MM.1S (cell line): ENCODE measurements at regions not wholly inside any gene's neighbourhood (a gene's known extent, or its start where the extent isn't known, plus 50 kb on each side); places are given as distances from the start of the nearest gene placed in this dataset.

ENCODE experiments used
- DNase-seq: peaks from one replicate; pipeline ENCODE4 v3.0.0-alpha.2; 2015
- H2AFZ ChIP-seq: fragments of 300-600 bp; sonication (generic); 2 replicates; pipeline ENCODE4 v1.6.0; 2016; ENCODE audit warnings: antibody characterized with exemption, low read length
- H3F3A ChIP-seq: fragments of 300-600 bp; sonication (generic); 2 replicates; pipeline ENCODE4 v1.6.1; 2016; ENCODE audit warnings: mild to moderate bottlenecking, antibody characterized with exemption, low read length, moderate library complexity, mixed read lengths; ENCODE audit not compliant: insufficient read depth
- H3K27ac ChIP-seq: fragments of 300-600 bp; sonication (generic); 2 replicates; pipeline ENCODE4 v1.5.1; 2016; ENCODE audit warnings: mild to moderate bottlenecking, low read length
- H3K27me3 ChIP-seq: fragments of 300-600 bp; sonication (generic); replicated peaks from 2 replicates; pipeline ENCODE4 v1.6.0; 2016; ENCODE audit warnings: low read length; ENCODE audit not compliant: insufficient read depth
- H3K36me3 ChIP-seq: fragments of 300-600 bp; sonication (generic); replicated peaks from 2 replicates; pipeline ENCODE4 v1.6.1; 2016; ENCODE audit warnings: mild to moderate bottlenecking, low read length, mixed read lengths; ENCODE audit not compliant: insufficient read depth
- H3K4me1 ChIP-seq: fragments of 300-600 bp; sonication (generic); 2 replicates; pipeline ENCODE4 v1.6.1; 2016; ENCODE audit warnings: low read length, mixed read lengths
- H3K4me2 ChIP-seq: fragments of 300-600 bp; sonication (generic); 2 replicates; pipeline ENCODE4 v1.6.0; 2016; ENCODE audit warnings: low read depth, low read length
- H3K4me3 ChIP-seq: fragments of 300-600 bp; sonication (generic); 2 replicates; pipeline ENCODE4 v1.5.1; 2016; ENCODE audit warnings: low read length, mixed read lengths
- H3K79me2 ChIP-seq: fragments of 300-600 bp; sonication (generic); 2 replicates; pipeline ENCODE4 v1.6.1; 2016; ENCODE audit warnings: mixed run types, low read length, mixed read lengths
- H3K9ac ChIP-seq: fragments of 300-600 bp; sonication (generic); 2 replicates; pipeline ENCODE4 v1.6.1; 2016; ENCODE audit warnings: low read length, mixed read lengths
- H3K9me2 ChIP-seq: fragments of 300-600 bp; sonication (generic); replicated peaks from 2 replicates; pipeline ENCODE4 v1.6.1; 2016; ENCODE audit warnings: mild to moderate bottlenecking, low read length, mixed read lengths; ENCODE audit not compliant: insufficient read depth
- H3K9me3 ChIP-seq: fragments of 300-600 bp; sonication (generic); replicated peaks from 2 replicates; pipeline ENCODE4 v1.6.1; 2016; ENCODE audit warnings: mild to moderate bottlenecking, low read length, mixed read lengths; ENCODE audit not compliant: insufficient read depth
- H4K20me1 ChIP-seq: fragments of 300-600 bp; sonication (generic); 2 replicates; pipeline ENCODE4 v1.6.1; 2016; ENCODE audit warnings: mild to moderate bottlenecking, low read length, moderate library complexity, mixed read lengths; ENCODE audit not compliant: insufficient read depth
- EZH2 ChIP-seq: fragments of 300-600 bp; sonication (generic); optimal IDR thresholded peaks from 2 replicates; pipeline ENCODE3; 2017; ENCODE audit warnings: low read depth, mild to moderate bottlenecking, antibody characterized with exemption, low read length, mixed read lengths
- EZH2phosphoT487 ChIP-seq: fragments of 300-600 bp; sonication (generic); IDR thresholded peaks from 2 replicates; pipeline ENCODE4 v1.6.1; 2018; ENCODE audit warnings: antibody characterized with exemption, low read length
- TF ChIP-seq, protein P1 (sequence below): fragments of 300-600 bp; sonication (generic); IDR thresholded peaks from 2 replicates; pipeline ENCODE4 v1.5.1; 2016; ENCODE audit warnings: antibody characterized with exemption, low read length, mixed read lengths

DNA sequence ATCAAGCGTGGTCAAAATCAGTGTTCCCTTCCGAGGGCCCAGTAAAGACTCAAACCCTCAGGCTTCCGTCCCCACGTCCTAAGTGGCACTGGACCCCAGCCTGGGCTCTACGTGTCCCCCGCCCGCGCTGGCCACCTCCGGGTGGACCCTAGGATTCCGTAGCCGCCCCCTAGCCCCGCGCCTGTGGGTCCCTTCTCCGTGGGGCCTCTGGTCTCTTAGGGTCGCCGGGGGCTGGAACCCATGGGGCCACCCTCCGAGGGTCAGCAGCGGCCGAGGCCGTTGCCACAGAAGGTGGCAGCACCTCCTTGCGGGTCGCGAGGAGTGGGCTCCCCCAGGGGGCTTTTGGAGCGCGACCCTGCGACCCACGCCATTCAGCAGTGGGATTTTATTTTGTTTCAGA lies 170.5 kb upstream of the EEPD1 start:
- DNase-seq = no peak
- Histone ChIP-seq H3K9ac (no peak overlapping the region), H2AFZ (no peak overlapping the region), H3K4me2 (no peak overlapping the region), H3K4me1 (no peaks in the 10 kb centered on the region), H3K9me2 (no peaks in the 10 kb centered on the region), H3K27ac (no peak overlapping the region), H3K4me3 (no peak overlapping the region), H3K79me2 (no peaks in the 10 kb centered on the region), H3F3A (no peaks in the 10 kb centered on the region), H3K9me3 (no peaks in the 10 kb centered on the region), H3K27me3 (no peaks in the 10 kb centered on the region), H3K36me3 (no peaks in the 10 kb centered on the region), H4K20me1 (no peaks in the 10 kb centered on the region)
- TF ChIP-seq, protein P1, sequence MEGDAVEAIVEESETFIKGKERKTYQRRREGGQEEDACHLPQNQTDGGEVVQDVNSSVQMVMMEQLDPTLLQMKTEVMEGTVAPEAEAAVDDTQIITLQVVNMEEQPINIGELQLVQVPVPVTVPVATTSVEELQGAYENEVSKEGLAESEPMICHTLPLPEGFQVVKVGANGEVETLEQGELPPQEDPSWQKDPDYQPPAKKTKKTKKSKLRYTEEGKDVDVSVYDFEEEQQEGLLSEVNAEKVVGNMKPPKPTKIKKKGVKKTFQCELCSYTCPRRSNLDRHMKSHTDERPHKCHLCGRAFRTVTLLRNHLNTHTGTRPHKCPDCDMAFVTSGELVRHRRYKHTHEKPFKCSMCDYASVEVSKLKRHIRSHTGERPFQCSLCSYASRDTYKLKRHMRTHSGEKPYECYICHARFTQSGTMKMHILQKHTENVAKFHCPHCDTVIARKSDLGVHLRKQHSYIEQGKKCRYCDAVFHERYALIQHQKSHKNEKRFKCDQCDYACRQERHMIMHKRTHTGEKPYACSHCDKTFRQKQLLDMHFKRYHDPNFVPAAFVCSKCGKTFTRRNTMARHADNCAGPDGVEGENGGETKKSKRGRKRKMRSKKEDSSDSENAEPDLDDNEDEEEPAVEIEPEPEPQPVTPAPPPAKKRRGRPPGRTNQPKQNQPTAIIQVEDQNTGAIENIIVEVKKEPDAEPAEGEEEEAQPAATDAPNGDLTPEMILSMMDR = no peak
- TF ChIP-seq EZH2 = no peak
- no peak for TF ChIP-seq EZH2phosphoT487

GRCh38 chr7:35983626-35984025 lies 169.4 kb upstream of the EEPD1 start:
- Histone ChIP-seq H3K27me3 (no peaks in the 10 kb centered on the region), H4K20me1 (no peaks in the 10 kb centered on the region), H3K9ac (no peak overlapping the region), H3K79me2 (no peaks in the 10 kb centered on the region), H2AFZ (no peak overlapping the region), H3K4me3 (no peak overlapping the region), H3K9me2 (no peaks in the 10 kb centered on the region), H3F3A (no peaks in the 10 kb centered on the region), H3K27ac (no peak overlapping the region), H3K4me1 (no peaks in the 10 kb centered on the region), H3K4me2 (no peak overlapping the region), H3K36me3 (no peaks in the 10 kb centered on the region), H3K9me3 (no peaks in the 10 kb centered on the region)
- DNase-seq = no peak
- no peak for TF ChIP-seq EZH2phosphoT487
- TF ChIP-seq, protein P1 = no peak
- TF ChIP-seq EZH2 = no peak

- H3K79me2 ChIP-seq = no peaks in the 10 kb centered on the region
- no peaks in the 10 kb centered on the region for H3K9me3 ChIP-seq
- H3K27ac ChIP-seq = no peak overlapping the region
- no peaks in the 10 kb centered on the region for H3K36me3 ChIP-seq
- no peak for TF ChIP-seq EZH2phosphoT487
- TF ChIP-seq, protein P1 = peak; percentile 81
- TF ChIP-seq EZH2 = no peak
- no peak overlapping the region for H3K4me3 ChIP-seq
- no peaks in the 10 kb centered on the region for H3K27me3 ChIP-seq
- no peak overlapping the region for H3K9ac ChIP-seq
- DNase-seq = peak; percentile 71
- H3F3A ChIP-seq = no peaks in the 10 kb centered on the region
- no peaks in the 10 kb centered on the region for H3K9me2 ChIP-seq
- H3K4me1 ChIP-seq = no peaks in the 10 kb centered on the region
- no peak overlapping the region for H2AFZ ChIP-seq
- no peaks in the 10 kb centered on the region for H4K20me1 ChIP-seq
- no peak overlapping the region for H3K4me2 ChIP-seq
Observed at GRCh38 chr7:35985126-35985754, 167.8 kb upstream of the EEPD1 start.
